CD1c-positive myeloid dendritic cell (primary cell): ENCODE measurements at regions not wholly inside any gene's neighbourhood (a gene's known extent, or its start where the extent isn't known, plus 50 kb on each side); places are given as distances from the start of the nearest gene placed in this dataset.

ENCODE experiments used
- DNase-seq: peaks from one replicate; pipeline ENCODE4 v3.0.0-alpha.2; 2016; ENCODE audit errors: extremely low spot score

- peak; percentile 5 for DNase-seq
Measured at GRCh38 chr13:73715114-73715910, 418.9 kb downstream of the KLF12 start.

- DNase-seq = no peak
Measured at GRCh38 chr13:73714522-73714921, 419.7 kb downstream of the KLF12 start.

GRCh38 chr13:73708393-73708985 is 425.7 kb downstream of the KLF12 start:
- peak; percentile 54 for DNase-seq

GRCh38 chr13:73704587-73704986 is 429.6 kb downstream of the KLF12 start:
- DNase-seq = no peak

GRCh38 chr13:73703606-73704005 is 430.6 kb downstream of the KLF12 start:
- DNase-seq = no peak

- no peak for DNase-seq
Measured at GRCh38 chr13:73702419-73703071, 431.7 kb downstream of the KLF12 start.

GRCh38 chr13:73701160-73701559 is 433.0 kb downstream of the KLF12 start:
- no peak for DNase-seq

GRCh38 chr13:73698859-73699258 is 435.3 kb downstream of the KLF12 start:
- no peak for DNase-seq

- no peak for DNase-seq
Measured at GRCh38 chr13:73697166-73697565, 437.0 kb downstream of the KLF12 start.

GRCh38 chr13:73696713-73697112 is 437.5 kb downstream of the KLF12 start:
- DNase-seq = no peak

- no peak for DNase-seq
Measured at GRCh38 chr13:73696271-73696670, 437.9 kb downstream of the KLF12 start.

- DNase-seq = no peak
Measured at GRCh38 chr13:73695325-73695724, 438.9 kb downstream of the KLF12 start.

- DNase-seq = no peak
Measured at GRCh38 chr13:73693215-73693614, 441.0 kb downstream of the KLF12 start.

GRCh38 chr13:73691891-73692290 is 442.3 kb downstream of the KLF12 start:
- DNase-seq = no peak

- DNase-seq = no peak
Measured at GRCh38 chr13:73687929-73688328, 446.3 kb downstream of the KLF12 start.

GRCh38 chr13:73687087-73687486 is 447.1 kb downstream of the KLF12 start:
- no peak for DNase-seq

GRCh38 chr13:73684750-73685149 is 449.5 kb downstream of the KLF12 start:
- no peak for DNase-seq

- no peak for DNase-seq
Measured at GRCh38 chr13:73684286-73684685, 449.9 kb downstream of the KLF12 start.

GRCh38 chr13:73683746-73684145 is 450.5 kb downstream of the KLF12 start:
- no peak for DNase-seq

- DNase-seq = no peak
Measured at GRCh38 chr13:73681779-73682178, 452.4 kb downstream of the KLF12 start.

GRCh38 chr13:73681015-73681414 is 453.2 kb downstream of the KLF12 start:
- DNase-seq = no peak

GRCh38 chr13:73677048-73677601 is 457.1 kb downstream of the KLF12 start:
- DNase-seq = no peak
